ENCODE measurements at regions not wholly inside any gene's neighbourhood (a gene's known extent, or its start where the extent isn't known, plus 50 kb on each side); places are given as distances from the start of the nearest gene placed in this dataset.

GRCh38 chr3:31300456-31301443 lies 232.0 kb upstream of the STT3B start:
- H3K4me3 ChIP-seq (replicated peaks in 1 of 3; ENCODE audit: insufficient read depth in 1 of 3, low read depth in 1 of 3, low read length in 3 of 3) = no peak overlapping the region
- H2AFZ ChIP-seq (ENCODE audit: low read depth, low read length) = no peak overlapping the region
- intact Hi-C loops (cut with micrococcal nuclease) = no loop called here
- H3K9ac ChIP-seq (replicated peaks; ENCODE audit: extremely low read depth, insufficient read depth, low read length) = no peak overlapping the region
- dilution Hi-C loops (cut with MboI; ENCODE audit: extremely low pct_ligation_motif_present, low sequenced_read_pairs) = no loop called here
- H3K79me2 ChIP-seq (ENCODE audit: control insufficient read depth, insufficient read depth, low read length) = no peaks in the 10 kb centered on the region
- H3K4me2 ChIP-seq (ENCODE audit: insufficient read depth, low read length) = no peak overlapping the region
- peaks cover 0 to 2% of the 10 kb centered on the region in 2 experiments for H3K27me3 ChIP-seq (ENCODE audit: control insufficient read depth in 2 of 2, insufficient read depth in 2 of 2, low read length in 2 of 2)
- TF ChIP-seq MYC (IDR thresholded peaks at IDR 0.05; ENCODE audit: low read depth, low read length) (no peak), JUN (IDR thresholded peaks at IDR 0.05; ENCODE audit: borderline replicate concordance, insufficient read depth, insufficient read length, low read depth) (no peak), POLR2A (IDR thresholded peaks at IDR 0.05; ENCODE audit: low read depth, low read length) (no peak)
- FAIRE-seq (no peak), DNase-seq (ENCODE audit: low read depth, low spot score) (peak; percentile 53)
- H3K4me1 ChIP-seq (ENCODE audit: control insufficient read depth, extremely low read depth, insufficient read depth, low read length) = no peaks in the 10 kb centered on the region
- no peaks in the 10 kb centered on the region for H3K9me3 ChIP-seq (replicated peaks; ENCODE audit: control insufficient read depth, insufficient read depth, low read length)
- ChIA-PET CTCF (no interaction called here), POLR2A (no interaction called here)
- H3K36me3 ChIP-seq (ENCODE audit: control insufficient read depth in 2 of 2, extremely low read depth in 1 of 2, insufficient read depth in 2 of 2, low read length in 2 of 2) = no peaks in the 10 kb centered on the region
- BruUV-seq (replicated peaks) = no TSS peak
- no peaks in the 10 kb centered on the region for H4K20me1 ChIP-seq (replicated peaks; ENCODE audit: control insufficient read depth, extremely low read depth, insufficient read depth, low read length)
- H3K9me1 ChIP-seq (replicated peaks; ENCODE audit: control insufficient read depth, extremely low read depth, insufficient read depth, low read length) = no peaks in the 10 kb centered on the region
- H3K27ac ChIP-seq (ENCODE audit: insufficient read depth, low read depth, low read length) = no peak overlapping the region

GRCh38 chr3:31302343-31302742 lies 230.4 kb upstream of the STT3B start:
- ChIA-PET CTCF (interaction anchor here (1.2 kb wide), 1 partner anchor 18 kb away, joined by 5 read pairs; no protein-coding TSS in a partner anchor), POLR2A (no interaction called here)
- Histone ChIP-seq H2AFZ (ENCODE audit: low read depth, low read length) (no peak overlapping the region), H3K9me1 (replicated peaks; ENCODE audit: control insufficient read depth, extremely low read depth, insufficient read depth, low read length) (no peaks in the 10 kb centered on the region), H3K27me3 (ENCODE audit: control insufficient read depth in 2 of 2, insufficient read depth in 2 of 2, low read length in 2 of 2) (peaks cover 0 to 2% of the 10 kb centered on the region in 2 experiments), H3K79me2 (ENCODE audit: control insufficient read depth, insufficient read depth, low read length) (no peaks in the 10 kb centered on the region), H3K4me1 (ENCODE audit: control insufficient read depth, extremely low read depth, insufficient read depth, low read length) (no peaks in the 10 kb centered on the region), H3K9me3 (replicated peaks; ENCODE audit: control insufficient read depth, insufficient read depth, low read length) (no peaks in the 10 kb centered on the region), H3K36me3 (ENCODE audit: control insufficient read depth in 2 of 2, extremely low read depth in 1 of 2, insufficient read depth in 2 of 2, low read length in 2 of 2) (no peaks in the 10 kb centered on the region), H3K27ac (ENCODE audit: insufficient read depth, low read depth, low read length) (no peak overlapping the region), H3K4me2 (ENCODE audit: insufficient read depth, low read length) (no peak overlapping the region), H4K20me1 (replicated peaks; ENCODE audit: control insufficient read depth, extremely low read depth, insufficient read depth, low read length) (no peaks in the 10 kb centered on the region), H3K9ac (replicated peaks; ENCODE audit: extremely low read depth, insufficient read depth, low read length) (no peak overlapping the region), H3K4me3 (replicated peaks in 1 of 3; ENCODE audit: insufficient read depth in 1 of 3, low read depth in 1 of 3, low read length in 3 of 3) (no peak overlapping the region)
- DNase-seq (ENCODE audit: low read depth, low spot score) (no peak), FAIRE-seq (no peak)
- intact Hi-C loops (cut with micrococcal nuclease) = no loop called here
- BruUV-seq (replicated peaks) = no TSS peak
- dilution Hi-C loops (cut with MboI; ENCODE audit: extremely low pct_ligation_motif_present, low sequenced_read_pairs) = no loop called here
- no peak for TF ChIP-seq MAX (IDR thresholded peaks at IDR 0.05; ENCODE audit: insufficient read depth, insufficient read length)
- no peak for TF ChIP-seq JUN (IDR thresholded peaks at IDR 0.05; ENCODE audit: borderline replicate concordance, insufficient read depth, insufficient read length, low read depth)
- no peak for TF ChIP-seq FOS (IDR thresholded peaks at IDR 0.05; ENCODE audit: borderline replicate concordance, insufficient read depth, low read length)
- no peak for TF ChIP-seq GATA2 (IDR thresholded peaks at IDR 0.05; ENCODE audit: insufficient read depth, insufficient read length, low read depth, low read length)

Data from endothelial cell of umbilical vein (primary cell).